GM18519 (cell line): ENCODE measurements at regions not wholly inside any gene's neighbourhood (a gene's known extent, or its start where the extent isn't known, plus 50 kb on each side); places are given as distances from the start of the nearest gene placed in this dataset.

ENCODE experiments used
- ATAC-seq: cut with Tn5 transposase; IDR thresholded peaks from one replicate; pipeline ENCODE4 v1.9.1; 2021; ENCODE audit warnings: mild to moderate bottlenecking, moderate library complexity; ENCODE audit not compliant: unreplicated experiment, low FRiP score

GRCh38 chr9:13513716-13514444 is 234.4 kb upstream of the MPDZ start:
- no peak for ATAC-seq

- ATAC-seq = no peak
Measured at GRCh38 chr9:13513286-13513685, 233.8 kb upstream of the MPDZ start.

DNA sequence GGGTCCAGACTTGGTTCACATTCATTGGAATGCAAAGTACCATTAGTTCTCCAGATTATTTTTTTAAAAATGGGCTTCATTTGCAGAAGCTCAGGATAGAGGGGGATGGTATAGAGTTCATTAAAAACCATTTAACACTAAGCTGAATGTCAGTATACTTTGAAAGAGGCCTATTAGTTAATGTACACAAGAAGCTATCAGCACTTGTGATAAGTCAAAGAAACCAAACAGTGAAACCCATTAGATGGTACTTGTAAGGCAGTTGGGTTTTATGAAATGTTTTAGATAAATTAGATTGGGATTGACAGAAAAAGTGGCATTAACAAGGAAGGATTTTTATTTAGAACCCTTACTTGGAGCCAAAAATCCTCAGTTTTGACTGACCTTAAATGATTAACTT is 229.2 kb upstream of the MPDZ start:
- no peak for ATAC-seq

- no peak for ATAC-seq
Measured at GRCh38 chr9:13508086-13508485, 228.6 kb upstream of the MPDZ start.

- no peak for ATAC-seq
Measured at GRCh38 chr9:13505797-13506196, 226.3 kb upstream of the MPDZ start.

DNA sequence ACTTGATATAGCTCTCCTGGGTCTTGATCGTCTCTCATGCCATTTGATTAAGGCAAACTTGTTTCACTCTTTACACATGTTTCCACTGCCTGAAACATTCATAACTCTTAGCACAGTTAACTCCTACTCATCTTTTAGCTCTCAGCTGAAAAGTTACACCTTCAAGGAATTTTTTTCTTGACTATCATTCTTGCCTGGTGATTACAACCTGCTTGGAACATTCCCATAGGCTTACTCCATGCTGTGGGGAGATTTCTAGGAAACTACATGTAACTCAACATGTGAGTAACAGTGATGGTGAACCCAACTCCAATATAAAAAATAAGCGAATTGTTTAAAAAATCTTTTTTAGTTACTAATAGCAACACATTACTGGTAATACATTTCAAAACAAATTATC is 224.1 kb upstream of the MPDZ start:
- no peak for ATAC-seq

DNA sequence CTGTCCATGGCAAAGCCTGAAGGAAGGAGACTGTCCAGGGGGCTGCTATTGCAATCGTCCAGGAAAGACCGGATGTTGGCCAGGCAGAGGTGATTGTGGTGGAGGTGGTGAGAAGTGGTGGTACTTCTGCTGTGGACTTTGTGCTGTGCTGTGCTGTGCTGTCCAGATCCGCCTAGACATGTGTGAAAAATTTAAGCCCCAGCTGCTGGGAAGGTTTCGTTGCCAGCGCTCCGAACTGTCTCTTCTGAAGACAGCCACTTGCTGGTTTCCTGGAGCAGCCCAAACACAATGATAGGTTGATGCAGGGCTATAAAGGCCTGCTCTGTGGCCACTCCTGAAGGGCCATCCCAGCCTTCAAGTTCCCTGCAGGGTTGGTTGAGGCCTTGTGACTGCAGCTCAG is 223.0 kb upstream of the MPDZ start:
- no peak for ATAC-seq

- no peak for ATAC-seq
Measured at GRCh38 chr9:13501018-13501417, 221.5 kb upstream of the MPDZ start.

- ATAC-seq = no peak
Measured at GRCh38 chr9:13500034-13500433, 220.5 kb upstream of the MPDZ start.

DNA sequence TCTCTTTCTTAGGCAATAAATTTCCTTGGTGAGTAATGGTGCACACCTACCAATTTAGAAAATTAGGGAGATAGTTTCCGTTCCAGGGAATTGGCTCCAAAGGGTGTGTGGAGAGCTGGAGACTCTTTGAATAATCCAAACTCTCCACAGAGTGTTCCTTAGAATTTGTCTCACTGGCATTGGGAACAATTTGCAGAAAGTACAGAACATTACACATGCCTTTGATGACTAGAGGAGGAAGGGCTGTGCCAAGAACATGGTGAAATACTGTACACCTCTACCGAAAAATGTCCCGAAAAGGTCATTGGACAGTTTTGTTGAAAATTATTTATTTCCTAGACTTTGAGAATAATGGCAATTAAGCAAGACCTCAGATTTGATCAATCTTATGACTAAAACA is 214.2 kb upstream of the MPDZ start:
- no peak for ATAC-seq

DNA sequence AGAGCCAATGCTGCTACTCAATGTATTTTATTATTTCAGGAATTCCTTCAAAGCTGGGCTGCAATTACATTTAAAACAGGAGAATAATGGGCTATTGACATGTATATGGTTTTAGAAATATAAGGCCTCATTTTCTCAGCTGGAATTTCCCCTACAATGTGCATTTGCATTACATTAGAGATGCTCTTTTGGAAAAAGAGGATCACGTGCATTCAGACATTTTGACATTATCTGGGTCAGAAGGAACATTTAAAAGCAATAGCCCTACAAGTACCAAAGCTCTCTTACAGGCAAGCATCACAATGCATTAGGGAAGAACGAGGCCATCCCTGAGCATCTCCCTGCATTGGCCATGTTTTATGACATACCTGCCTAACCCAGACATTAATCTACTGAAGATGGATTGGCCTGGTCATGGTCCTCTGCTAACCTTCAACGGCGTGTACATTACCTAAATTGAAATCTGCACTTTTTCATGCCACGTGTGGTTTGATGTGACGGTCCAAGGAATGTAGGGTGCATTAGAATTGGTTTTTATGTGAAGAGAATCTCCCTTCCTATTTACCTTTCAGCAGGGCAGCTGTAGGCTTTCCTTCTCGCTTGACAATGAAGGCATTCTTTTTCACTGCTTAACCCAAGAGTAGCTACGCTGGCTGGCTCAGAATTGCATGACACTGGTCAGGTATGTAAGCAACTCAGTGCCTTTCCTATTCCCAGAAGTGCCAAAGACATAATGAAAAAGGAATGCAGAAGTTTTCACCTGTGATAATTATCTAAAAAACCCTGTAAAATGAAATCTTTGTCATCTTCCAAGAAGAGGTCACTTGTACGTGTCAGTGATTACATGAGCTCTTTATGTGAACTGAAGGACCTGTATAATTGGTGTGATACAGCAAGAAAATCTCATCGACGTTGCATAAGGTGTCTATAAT is 212.3 kb upstream of the MPDZ start:
- no peak for ATAC-seq

GRCh38 chr9:13491138-13491492 is 211.6 kb upstream of the MPDZ start:
- ATAC-seq = no peak

DNA sequence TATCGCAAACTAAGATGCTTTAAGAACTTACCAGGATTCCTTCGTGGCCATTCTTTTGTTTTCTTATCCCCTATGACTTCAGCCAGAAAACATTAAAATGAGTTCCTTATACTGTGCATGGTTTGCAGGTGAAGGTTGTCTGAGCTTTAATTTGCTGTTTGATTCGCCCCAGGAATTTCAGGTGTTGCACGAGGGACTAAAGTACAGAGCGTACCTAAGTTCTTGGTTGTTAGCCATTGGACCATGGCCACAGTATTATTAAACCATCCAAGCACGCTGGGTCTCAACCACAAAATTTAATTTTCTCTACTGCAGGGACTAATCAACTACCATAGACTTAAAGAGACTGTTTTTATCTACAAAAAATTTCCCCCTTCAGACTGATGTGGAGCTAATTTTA is 208.4 kb upstream of the MPDZ start:
- ATAC-seq = no peak

- no peak for ATAC-seq
Measured at GRCh38 chr9:13487498-13487897, 208.0 kb upstream of the MPDZ start.

- ATAC-seq = no peak
Measured at GRCh38 chr9:13487071-13487470, 207.6 kb upstream of the MPDZ start.

DNA sequence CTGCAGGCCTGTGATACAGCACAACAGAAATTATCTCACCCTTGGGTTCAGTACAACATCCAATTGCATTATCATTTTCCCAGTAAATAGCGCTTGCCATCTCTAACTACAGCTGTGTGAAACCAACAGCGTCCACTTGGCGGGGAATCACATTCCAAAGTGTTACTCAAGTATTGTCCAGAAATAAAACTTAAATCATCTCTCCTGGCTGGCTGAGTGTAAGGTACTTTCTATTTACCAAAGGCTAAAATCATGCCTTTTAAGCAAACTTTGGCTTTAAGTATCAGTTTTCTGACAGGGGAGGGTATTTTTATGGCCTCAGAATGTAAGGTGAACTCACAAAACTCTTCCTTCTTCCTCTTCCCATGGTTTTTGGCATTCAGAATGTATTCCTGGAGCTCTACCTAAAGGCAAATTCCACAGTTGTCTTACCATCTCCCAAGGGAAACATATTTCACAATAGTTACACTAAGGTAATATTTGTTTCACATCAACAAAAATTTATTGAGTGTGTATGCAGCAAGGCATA is 205.6 kb upstream of the MPDZ start:
- ATAC-seq = no peak

GRCh38 chr9:13484186-13484585 is 204.7 kb upstream of the MPDZ start:
- no peak for ATAC-seq

DNA sequence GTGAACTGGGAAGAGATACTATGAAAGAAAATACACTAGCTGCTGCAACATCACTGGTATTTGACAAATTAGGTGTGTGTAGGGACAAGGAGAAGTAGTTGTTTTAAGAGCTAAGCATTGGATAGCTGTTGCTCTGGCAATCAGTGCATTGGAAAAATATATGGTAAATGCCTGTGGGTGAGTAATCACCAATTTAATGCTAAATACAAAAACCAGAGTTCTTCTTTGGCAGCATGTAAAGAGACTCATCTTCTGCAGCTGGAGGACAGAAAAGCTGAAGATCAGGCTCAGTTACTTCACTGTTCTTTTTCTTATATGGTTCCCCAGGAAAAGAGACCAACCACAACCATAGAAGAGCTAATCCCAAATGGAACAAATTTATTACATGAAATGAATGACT is 201.8 kb upstream of the MPDZ start:
- no peak for ATAC-seq

DNA sequence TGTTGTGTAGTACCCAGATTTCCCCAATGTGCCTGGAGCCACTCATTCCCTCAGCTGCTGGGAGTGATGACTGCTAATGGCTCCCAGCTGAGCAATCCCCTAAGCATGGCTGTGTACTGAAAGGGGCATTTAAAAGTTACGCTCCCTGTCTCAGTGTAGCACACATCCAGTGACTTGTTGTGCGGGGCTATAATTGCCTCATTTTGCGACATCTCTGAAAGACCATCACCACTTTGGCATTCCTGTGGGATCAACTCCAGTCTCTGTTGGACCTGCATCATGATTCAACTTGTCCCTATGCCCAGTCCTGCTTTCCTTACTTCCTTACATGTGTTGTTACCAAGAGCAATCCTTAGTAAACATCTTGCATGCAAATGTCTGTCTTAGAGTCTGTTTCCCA is 201.2 kb upstream of the MPDZ start:
- ATAC-seq = no peak

DNA sequence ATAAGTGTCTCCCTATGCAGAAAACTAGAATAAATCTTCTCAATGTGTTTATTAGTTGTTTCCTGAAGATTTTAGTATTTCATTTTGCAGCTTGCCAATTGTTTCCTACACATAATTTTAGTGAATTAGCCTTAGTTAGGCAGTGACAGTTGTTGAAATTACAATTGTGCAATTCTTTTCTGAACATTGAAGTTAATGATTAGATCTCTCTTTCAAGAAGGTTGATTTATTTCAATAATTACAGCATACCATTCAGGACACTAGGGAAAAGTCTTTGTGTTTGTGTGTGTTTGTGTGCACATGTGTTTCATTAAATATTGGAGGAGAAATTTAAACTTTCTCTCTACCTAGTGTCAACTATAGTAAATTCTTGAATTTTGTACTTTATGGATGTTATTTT is 199.6 kb upstream of the MPDZ start:
- no peak for ATAC-seq

DNA sequence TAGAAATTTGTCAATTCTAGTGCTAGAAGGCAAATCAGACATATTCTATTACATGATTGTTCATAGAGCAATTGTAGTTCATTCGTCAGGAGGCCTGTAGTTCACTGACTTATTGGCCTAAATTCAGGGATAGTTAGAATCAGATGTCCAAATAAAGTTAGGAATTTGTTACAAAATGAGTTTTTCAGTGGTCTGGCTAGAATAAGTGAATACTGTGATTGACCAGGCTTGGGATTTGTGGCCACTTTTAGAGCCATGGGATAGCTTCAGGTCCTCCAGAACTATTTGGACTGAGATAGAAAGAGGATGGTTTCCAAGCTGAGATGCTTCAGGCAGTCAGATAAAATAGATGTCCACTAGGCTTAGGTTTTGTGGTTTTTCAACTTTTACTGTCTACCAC is 199.1 kb upstream of the MPDZ start:
- no peak for ATAC-seq

GRCh38 chr9:13478160-13478559 is 198.7 kb upstream of the MPDZ start:
- ATAC-seq = no peak
